ENCODE measurements at regions not wholly inside any gene's neighbourhood (a gene's known extent, or its start where the extent isn't known, plus 50 kb on each side); places are given as distances from the start of the nearest gene placed in this dataset.

DNA sequence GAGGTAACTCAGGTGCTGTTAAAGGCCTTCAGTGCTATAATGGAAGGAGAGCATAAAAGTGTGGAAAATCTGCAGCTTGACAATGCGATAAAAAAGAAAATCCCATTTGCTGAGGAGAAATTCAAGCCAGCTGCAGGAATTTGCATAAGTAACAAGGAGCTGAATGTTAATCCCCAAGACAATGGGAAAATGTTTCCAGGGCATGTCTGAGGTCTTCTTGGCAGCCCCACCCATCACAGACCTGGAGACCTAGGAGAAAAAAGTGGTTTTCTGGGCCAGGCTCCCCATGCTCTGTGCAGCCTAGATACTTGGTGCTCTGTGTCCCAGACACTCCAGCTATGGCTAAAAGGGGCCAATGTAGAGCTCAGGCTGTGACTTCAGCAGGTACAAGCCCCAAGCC, 1159.6 kb downstream of the CDH18 start:
- peaks cover 6% of the 10 kb centered on the region for H3K9me3 ChIP-seq (ENCODE audit: low read length)
- H4K20me1 ChIP-seq (ENCODE audit: insufficient read depth, low read depth, low read length) = no peaks in the 10 kb centered on the region
- H3K4me2 ChIP-seq (ENCODE audit: low read depth, low read length, poor library complexity, severe bottlenecking) = no peak overlapping the region
- no peak overlapping the region for H2AFZ ChIP-seq (ENCODE audit: low read length)
- no peak for DNase-seq
- H3K27me3 ChIP-seq (ENCODE audit: low read length) = no peaks in the 10 kb centered on the region
- H3K79me2 ChIP-seq (ENCODE audit: low read length) = no peaks in the 10 kb centered on the region
- H3K4me1 ChIP-seq (ENCODE audit: low read length) = no peaks in the 10 kb centered on the region
- no peak overlapping the region for H3K4me3 ChIP-seq (ENCODE audit: low read length)
- H3K9ac ChIP-seq (ENCODE audit: low read length) = no peak overlapping the region
- H3K27ac ChIP-seq (ENCODE audit: low read length) = no peak overlapping the region
- H3K36me3 ChIP-seq (ENCODE audit: insufficient read depth, low read length) = no peaks in the 10 kb centered on the region
- H3K9me2 ChIP-seq (replicated peaks; ENCODE audit: insufficient read depth, low read length) = no peaks in the 10 kb centered on the region

DNA sequence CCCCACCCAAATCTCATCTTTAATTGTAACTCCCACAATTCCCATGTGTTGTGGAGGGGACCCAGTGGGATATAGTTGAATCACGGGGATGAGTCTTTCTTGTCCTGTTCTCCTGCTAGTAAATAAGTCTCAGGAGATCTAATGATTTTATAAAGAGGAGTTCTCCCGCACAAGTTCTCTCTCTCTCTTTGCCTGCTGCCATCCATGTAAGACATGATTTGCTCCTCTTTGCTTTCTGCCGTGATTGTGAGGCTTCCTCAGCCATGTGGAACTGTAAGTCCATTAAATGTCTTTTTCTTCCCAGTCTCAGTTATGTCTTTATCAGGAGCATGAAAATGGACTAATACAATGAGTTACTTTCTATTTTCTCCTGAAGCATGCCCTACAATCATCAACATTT, 1158.5 kb downstream of the CDH18 start:
- no peaks in the 10 kb centered on the region; the same call in 1 of the 2 replicates for H3K9me3 ChIP-seq (ENCODE audit: low read length)
- no peaks in the 10 kb centered on the region for H3K9me2 ChIP-seq (replicated peaks; ENCODE audit: insufficient read depth, low read length)
- H2AFZ ChIP-seq (ENCODE audit: low read length) = no peak overlapping the region
- no peak overlapping the region for H3K9ac ChIP-seq (ENCODE audit: low read length)
- DNase-seq = no peak
- H3K4me1 ChIP-seq (ENCODE audit: low read length) = no peaks in the 10 kb centered on the region
- H3K4me3 ChIP-seq (ENCODE audit: low read length) = no peak overlapping the region
- H3K27ac ChIP-seq (ENCODE audit: low read length) = no peak overlapping the region
- no peaks in the 10 kb centered on the region for H3K79me2 ChIP-seq (ENCODE audit: low read length)
- H3K27me3 ChIP-seq (ENCODE audit: low read length) = no peaks in the 10 kb centered on the region
- H3K36me3 ChIP-seq (ENCODE audit: insufficient read depth, low read length) = no peaks in the 10 kb centered on the region
- no peak overlapping the region for H3K4me2 ChIP-seq (ENCODE audit: low read depth, low read length, poor library complexity, severe bottlenecking)
- no peaks in the 10 kb centered on the region for H4K20me1 ChIP-seq (ENCODE audit: insufficient read depth, low read depth, low read length)

DNA sequence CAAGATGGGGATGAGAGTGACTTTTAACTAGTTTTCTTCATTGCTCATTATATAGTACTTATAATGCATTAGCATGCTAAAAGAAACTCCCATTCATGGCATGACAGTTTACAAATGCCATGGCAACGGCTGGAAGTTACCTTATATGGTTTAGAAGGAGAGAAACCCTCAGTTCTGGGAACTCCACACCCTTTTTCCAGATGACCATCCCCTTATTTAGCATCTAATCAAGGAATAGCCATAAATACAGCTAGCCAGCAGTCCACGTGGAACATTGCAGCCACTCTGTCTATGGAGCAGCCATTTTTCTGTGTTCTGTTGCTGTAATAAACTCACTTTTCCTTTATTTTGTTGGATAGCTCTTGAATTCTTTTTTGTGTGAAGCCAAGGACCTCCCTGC, 1137.8 kb downstream of the CDH18 start:
- no peak overlapping the region for H3K9ac ChIP-seq (ENCODE audit: low read length)
- no peak overlapping the region for H2AFZ ChIP-seq (ENCODE audit: low read length)
- H3K27ac ChIP-seq (ENCODE audit: low read length) = no peak overlapping the region
- H3K36me3 ChIP-seq (ENCODE audit: insufficient read depth, low read length) = no peaks in the 10 kb centered on the region
- H3K4me3 ChIP-seq (ENCODE audit: low read length) = no peak overlapping the region
- no peaks in the 10 kb centered on the region for H3K4me1 ChIP-seq (ENCODE audit: low read length)
- no peaks in the 10 kb centered on the region for H3K79me2 ChIP-seq (ENCODE audit: low read length)
- no peaks in the 10 kb centered on the region; the same call in 1 of the 2 replicates for H3K9me3 ChIP-seq (ENCODE audit: low read length)
- H3K4me2 ChIP-seq (ENCODE audit: low read depth, low read length, poor library complexity, severe bottlenecking) = no peak overlapping the region
- no peak for DNase-seq
- no peaks in the 10 kb centered on the region for H3K27me3 ChIP-seq (ENCODE audit: low read length)
- no peaks in the 10 kb centered on the region for H4K20me1 ChIP-seq (ENCODE audit: insufficient read depth, low read depth, low read length)
- H3K9me2 ChIP-seq (replicated peaks; ENCODE audit: insufficient read depth, low read length) = no peaks in the 10 kb centered on the region

DNA sequence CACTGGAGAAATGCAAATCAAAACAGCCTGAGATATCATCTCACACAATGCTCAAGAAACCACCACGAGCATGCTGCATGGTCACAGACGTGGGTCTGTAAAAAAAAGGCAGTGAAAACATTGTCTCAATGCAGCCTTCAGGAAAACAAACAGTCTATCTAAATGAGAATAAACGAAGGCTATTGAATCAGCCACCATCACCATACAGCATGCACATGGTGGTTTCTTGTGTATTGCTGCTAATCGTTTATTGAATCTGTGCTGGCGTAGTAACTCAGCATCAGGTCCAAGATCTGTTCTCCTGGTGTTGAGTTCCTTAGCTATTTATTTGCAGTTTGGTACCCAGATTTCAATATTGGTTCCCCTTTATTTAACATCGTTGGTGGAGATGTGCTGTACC, 1115.0 kb downstream of the CDH18 start:
- Histone ChIP-seq H3K79me2 (ENCODE audit: low read length) (no peaks in the 10 kb centered on the region), H3K4me2 (ENCODE audit: low read depth, low read length, poor library complexity, severe bottlenecking) (no peak overlapping the region), H4K20me1 (ENCODE audit: insufficient read depth, low read depth, low read length) (no peaks in the 10 kb centered on the region), H3K9me2 (replicated peaks; ENCODE audit: insufficient read depth, low read length) (no peaks in the 10 kb centered on the region), H3K27ac (ENCODE audit: low read length) (no peak overlapping the region), H3K9ac (ENCODE audit: low read length) (no peak overlapping the region), H3K36me3 (ENCODE audit: insufficient read depth, low read length) (no peaks in the 10 kb centered on the region), H3K9me3 (ENCODE audit: low read length) (peaks cover 3% of the 10 kb centered on the region; the same call in 1 of the 2 replicates), H2AFZ (ENCODE audit: low read length) (no peak overlapping the region), H3K4me1 (ENCODE audit: low read length) (no peaks in the 10 kb centered on the region), H3K27me3 (ENCODE audit: low read length) (no peaks in the 10 kb centered on the region), H3K4me3 (ENCODE audit: low read length) (no peak overlapping the region)
- DNase-seq = no peak

DNA sequence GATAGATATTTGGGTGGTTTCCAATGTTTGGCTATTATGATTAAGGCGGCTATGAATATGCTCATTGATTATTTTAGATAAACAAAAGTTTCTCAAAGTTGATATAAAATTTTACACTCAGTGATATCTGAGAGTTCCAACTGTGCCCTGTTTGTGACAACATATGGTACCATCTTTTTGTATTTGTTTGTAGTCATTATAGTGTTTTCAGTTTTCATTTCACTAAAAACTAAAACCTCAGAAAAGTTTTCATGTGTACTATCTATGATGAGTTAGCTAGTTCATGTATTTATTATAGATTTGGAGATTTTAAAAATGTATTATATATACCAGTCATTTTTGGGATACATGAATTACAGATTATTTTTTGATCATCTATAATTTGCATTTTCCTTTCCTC, 1111.4 kb downstream of the CDH18 start:
- Histone ChIP-seq H3K27ac (ENCODE audit: low read length) (no peak overlapping the region), H3K36me3 (ENCODE audit: insufficient read depth, low read length) (no peaks in the 10 kb centered on the region), H3K79me2 (ENCODE audit: low read length) (no peaks in the 10 kb centered on the region), H4K20me1 (ENCODE audit: insufficient read depth, low read depth, low read length) (no peaks in the 10 kb centered on the region), H2AFZ (ENCODE audit: low read length) (no peak overlapping the region), H3K9me2 (replicated peaks; ENCODE audit: insufficient read depth, low read length) (no peaks in the 10 kb centered on the region), H3K4me3 (ENCODE audit: low read length) (no peak overlapping the region), H3K27me3 (ENCODE audit: low read length) (no peaks in the 10 kb centered on the region), H3K4me1 (ENCODE audit: low read length) (no peaks in the 10 kb centered on the region), H3K9ac (ENCODE audit: low read length) (no peak overlapping the region), H3K9me3 (ENCODE audit: low read length) (peaks cover 3% of the 10 kb centered on the region; the same call in 1 of the 2 replicates), H3K4me2 (ENCODE audit: low read depth, low read length, poor library complexity, severe bottlenecking) (no peak overlapping the region)
- no peak for DNase-seq

DNA sequence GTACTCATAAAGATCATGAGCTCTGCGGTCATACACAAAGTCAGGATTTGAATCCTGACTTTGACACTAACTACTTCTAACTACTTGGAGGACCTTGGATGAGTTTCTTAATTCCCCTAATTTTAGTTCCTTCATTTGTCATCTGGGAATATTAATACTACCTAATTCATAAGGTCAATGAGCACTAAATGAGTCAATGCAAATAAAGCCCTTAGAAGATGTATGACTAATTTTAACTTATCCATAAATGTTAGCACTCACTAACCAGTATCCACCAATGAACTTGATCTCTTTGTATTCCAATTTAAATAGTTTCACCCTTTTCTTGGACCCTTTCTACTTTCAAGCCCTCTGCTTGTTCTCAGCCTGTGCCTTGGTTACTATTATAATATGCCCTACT, 1106.4 kb downstream of the CDH18 start:
- Histone ChIP-seq H3K9ac (ENCODE audit: low read length) (no peak overlapping the region), H3K36me3 (ENCODE audit: insufficient read depth, low read length) (no peaks in the 10 kb centered on the region), H3K79me2 (ENCODE audit: low read length) (no peaks in the 10 kb centered on the region), H2AFZ (ENCODE audit: low read length) (no peak overlapping the region), H3K9me2 (replicated peaks; ENCODE audit: insufficient read depth, low read length) (no peaks in the 10 kb centered on the region), H3K4me1 (ENCODE audit: low read length) (no peaks in the 10 kb centered on the region), H3K27ac (ENCODE audit: low read length) (no peak overlapping the region), H3K9me3 (ENCODE audit: low read length) (peaks cover 17% of the 10 kb centered on the region), H3K27me3 (ENCODE audit: low read length) (no peaks in the 10 kb centered on the region), H4K20me1 (ENCODE audit: insufficient read depth, low read depth, low read length) (no peaks in the 10 kb centered on the region), H3K4me2 (ENCODE audit: low read depth, low read length, poor library complexity, severe bottlenecking) (no peak overlapping the region), H3K4me3 (ENCODE audit: low read length) (no peak overlapping the region)
- no peak for DNase-seq

DNA sequence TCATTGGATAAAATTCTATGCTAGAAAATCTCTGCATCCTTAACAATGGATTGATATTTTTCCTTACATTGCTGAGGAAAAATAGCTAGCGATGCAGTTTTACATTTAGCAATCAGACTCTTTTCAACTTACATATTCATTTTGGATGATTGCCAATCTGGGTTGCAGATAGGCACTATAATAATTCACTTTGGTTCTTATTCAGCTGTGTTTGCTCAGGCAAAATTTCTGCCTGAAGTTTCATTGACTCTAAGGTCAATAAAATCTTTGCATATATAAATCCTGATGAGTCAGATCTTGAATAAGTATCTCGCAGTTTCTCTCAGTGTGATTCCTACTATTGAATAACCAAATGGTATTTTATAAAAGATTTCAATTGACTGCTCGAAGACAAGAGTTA, 1105.8 kb downstream of the CDH18 start:
- no peaks in the 10 kb centered on the region for H3K79me2 ChIP-seq (ENCODE audit: low read length)
- H2AFZ ChIP-seq (ENCODE audit: low read length) = no peak overlapping the region
- no peak overlapping the region for H3K4me2 ChIP-seq (ENCODE audit: low read depth, low read length, poor library complexity, severe bottlenecking)
- no peaks in the 10 kb centered on the region for H3K9me2 ChIP-seq (replicated peaks; ENCODE audit: insufficient read depth, low read length)
- H3K9ac ChIP-seq (ENCODE audit: low read length) = no peak overlapping the region
- no peaks in the 10 kb centered on the region for H4K20me1 ChIP-seq (ENCODE audit: insufficient read depth, low read depth, low read length)
- no peak overlapping the region for H3K27ac ChIP-seq (ENCODE audit: low read length)
- no peaks in the 10 kb centered on the region for H3K36me3 ChIP-seq (ENCODE audit: insufficient read depth, low read length)
- peaks cover 17% of the 10 kb centered on the region for H3K9me3 ChIP-seq (ENCODE audit: low read length)
- DNase-seq = no peak
- no peaks in the 10 kb centered on the region for H3K27me3 ChIP-seq (ENCODE audit: low read length)
- no peak overlapping the region for H3K4me3 ChIP-seq (ENCODE audit: low read length)
- no peaks in the 10 kb centered on the region for H3K4me1 ChIP-seq (ENCODE audit: low read length)

DNA sequence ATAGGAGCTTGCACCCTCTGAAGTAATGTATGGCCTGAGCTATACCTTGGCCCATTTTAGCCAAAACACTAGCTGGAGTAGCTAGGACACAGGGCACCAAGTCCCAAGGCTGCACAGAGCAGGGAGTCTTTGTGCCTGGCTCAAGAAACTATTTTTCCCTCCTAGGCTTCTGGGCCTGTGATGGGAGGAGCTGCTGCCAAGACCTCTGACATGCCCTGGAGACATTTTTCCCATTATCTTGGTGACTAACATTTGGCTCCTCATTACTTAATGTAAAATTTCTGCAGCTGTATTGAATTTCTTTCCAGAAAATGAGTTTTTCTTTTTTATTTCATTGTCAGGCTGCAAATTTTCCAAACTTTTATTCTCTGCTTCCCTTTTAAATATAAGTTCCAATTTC, 1099.2 kb downstream of the CDH18 start:
- H3K36me3 ChIP-seq (ENCODE audit: insufficient read depth, low read length) = no peaks in the 10 kb centered on the region
- DNase-seq = no peak
- no peak overlapping the region for H3K9ac ChIP-seq (ENCODE audit: low read length)
- H4K20me1 ChIP-seq (ENCODE audit: insufficient read depth, low read depth, low read length) = no peaks in the 10 kb centered on the region
- H2AFZ ChIP-seq (ENCODE audit: low read length) = no peak overlapping the region
- H3K4me3 ChIP-seq (ENCODE audit: low read length) = no peak overlapping the region
- no peaks in the 10 kb centered on the region for H3K79me2 ChIP-seq (ENCODE audit: low read length)
- H3K9me2 ChIP-seq (replicated peaks; ENCODE audit: insufficient read depth, low read length) = no peaks in the 10 kb centered on the region
- H3K27me3 ChIP-seq (ENCODE audit: low read length) = no peaks in the 10 kb centered on the region
- no peak overlapping the region for H3K27ac ChIP-seq (ENCODE audit: low read length)
- peaks cover 28% of the 10 kb centered on the region for H3K9me3 ChIP-seq (ENCODE audit: low read length)
- no peak overlapping the region for H3K4me2 ChIP-seq (ENCODE audit: low read depth, low read length, poor library complexity, severe bottlenecking)
- H3K4me1 ChIP-seq (ENCODE audit: low read length) = no peaks in the 10 kb centered on the region

DNA sequence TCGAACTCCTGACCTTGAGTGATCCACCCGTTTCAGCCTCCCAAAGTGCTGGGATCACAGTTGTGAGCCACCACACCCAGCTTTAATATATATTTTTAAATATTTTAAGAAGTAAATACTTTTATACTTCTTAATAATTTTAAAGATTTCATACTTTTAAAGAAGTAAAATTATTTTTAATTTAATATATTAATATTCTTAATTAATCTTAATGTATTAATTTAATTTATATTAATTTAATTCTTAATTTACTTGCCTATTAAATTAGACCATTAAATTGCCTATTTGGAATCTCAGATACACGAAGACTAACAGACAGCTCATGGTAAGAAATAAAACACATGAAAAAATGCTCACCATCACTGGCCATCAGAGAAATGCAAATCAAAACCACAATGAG, 1087.4 kb downstream of the CDH18 start:
- H3K4me1 ChIP-seq (ENCODE audit: low read length) = no peaks in the 10 kb centered on the region
- DNase-seq = no peak
- no peak overlapping the region for H3K27ac ChIP-seq (ENCODE audit: low read length)
- no peak overlapping the region for H3K4me2 ChIP-seq (ENCODE audit: low read depth, low read length, poor library complexity, severe bottlenecking)
- H3K27me3 ChIP-seq (ENCODE audit: low read length) = no peaks in the 10 kb centered on the region
- H4K20me1 ChIP-seq (ENCODE audit: insufficient read depth, low read depth, low read length) = no peaks in the 10 kb centered on the region
- H3K9ac ChIP-seq (ENCODE audit: low read length) = no peak overlapping the region
- no peak overlapping the region for H2AFZ ChIP-seq (ENCODE audit: low read length)
- H3K9me3 ChIP-seq (ENCODE audit: low read length) = no peaks in the 10 kb centered on the region; the same call in 1 of the 2 replicates
- no peaks in the 10 kb centered on the region for H3K9me2 ChIP-seq (replicated peaks; ENCODE audit: insufficient read depth, low read length)
- no peak overlapping the region for H3K4me3 ChIP-seq (ENCODE audit: low read length)
- no peaks in the 10 kb centered on the region for H3K79me2 ChIP-seq (ENCODE audit: low read length)
- H3K36me3 ChIP-seq (ENCODE audit: insufficient read depth, low read length) = no peaks in the 10 kb centered on the region

All from Karpas-422 (cell line).